ENCODE measurements at regions not wholly inside any gene's neighbourhood (a gene's known extent, or its start where the extent isn't known, plus 50 kb on each side); places are given as distances from the start of the nearest gene placed in this dataset.

GRCh38 chr2:129459881-129460280 lies 519.6 kb upstream of the RAB6C start:
- BruUV-seq (replicated peaks) = no TSS peak
- Histone ChIP-seq H3K4me1 (ENCODE audit: control insufficient read depth, extremely low read depth, insufficient read depth, low read length) (no peaks in the 10 kb centered on the region), H3K27ac (ENCODE audit: insufficient read depth, low read depth, low read length) (no peak overlapping the region), H3K4me3 (replicated peaks in 1 of 3; ENCODE audit: insufficient read depth in 1 of 3, low read depth in 1 of 3, low read length in 3 of 3) (no peak overlapping the region), H4K20me1 (replicated peaks; ENCODE audit: control insufficient read depth, extremely low read depth, insufficient read depth, low read length) (no peaks in the 10 kb centered on the region), H2AFZ (ENCODE audit: low read depth, low read length) (no peak overlapping the region), H3K9me3 (replicated peaks; ENCODE audit: control insufficient read depth, insufficient read depth, low read length) (peaks cover 14% of the 10 kb centered on the region), H3K36me3 (ENCODE audit: control insufficient read depth in 2 of 2, extremely low read depth in 1 of 2, insufficient read depth in 2 of 2, low read length in 2 of 2) (no peaks in the 10 kb centered on the region), H3K4me2 (ENCODE audit: insufficient read depth, low read length) (no peak overlapping the region), H3K9ac (replicated peaks; ENCODE audit: extremely low read depth, insufficient read depth, low read length) (no peak overlapping the region), H3K9me1 (replicated peaks; ENCODE audit: control insufficient read depth, extremely low read depth, insufficient read depth, low read length) (no peaks in the 10 kb centered on the region), H3K27me3 (ENCODE audit: control insufficient read depth in 2 of 2, insufficient read depth in 2 of 2, low read length in 2 of 2) (no peaks in the 10 kb centered on the region), H3K79me2 (ENCODE audit: control insufficient read depth, insufficient read depth, low read length) (no peaks in the 10 kb centered on the region)
- TF ChIP-seq EZH2 (IDR thresholded peaks at IDR 0.05; ENCODE audit: borderline replicate concordance, low read depth, low read length, severe bottlenecking) (no peak), POLR2A (IDR thresholded peaks at IDR 0.05; ENCODE audit: low read depth, low read length) (no peak), GATA2 (IDR thresholded peaks at IDR 0.05; ENCODE audit: insufficient read depth, insufficient read length, low read depth, low read length) (no peak), FOS (IDR thresholded peaks at IDR 0.05; ENCODE audit: borderline replicate concordance, insufficient read depth, low read length) (no peak), CTCF (IDR thresholded peaks at IDR 0.05; ENCODE audit: extremely low read depth in 1 of 2, insufficient read depth in 1 of 2, low read depth in 1 of 2, low read length in 2 of 2) (no peak), MAX (IDR thresholded peaks at IDR 0.05; ENCODE audit: insufficient read depth, insufficient read length) (no peak), MYC (IDR thresholded peaks at IDR 0.05; ENCODE audit: low read depth, low read length) (no peak), JUN (IDR thresholded peaks at IDR 0.05; ENCODE audit: borderline replicate concordance, insufficient read depth, insufficient read length, low read depth) (no peak), POLR2AphosphoS5 (IDR thresholded peaks at IDR 0.05; ENCODE audit: insufficient read depth, low read depth, low read length) (no peak)
- FAIRE-seq = no peak
- intact Hi-C loops (cut with micrococcal nuclease) = no loop called here
- DNase-seq (ENCODE audit: low read depth, low spot score) = no peak
- dilution Hi-C loops (cut with MboI; ENCODE audit: extremely low pct_ligation_motif_present, low sequenced_read_pairs) = no loop called here
- POLR2A ChIA-PET = no interaction called here
- CTCF ChIA-PET = no interaction called here
